Esophagus muscularis mucosa (tissue), 4 donors: ENCODE measurements at regions not wholly inside any gene's neighbourhood (a gene's known extent, or its start where the extent isn't known, plus 50 kb on each side); places are given as distances from the start of the nearest gene placed in this dataset.

Experiments used
- DNase-seq: peaks from one replicate; pipeline ENCODE4 v3.0.0-alpha.2; 2017; ENCODE audit errors: extremely low spot score
- H3K27ac ChIP-seq, 4 donors: fragments of 200-600 bp; sonication (generic); replicated peaks in 1 of 4; 1 replicate in 3 of 4; 2 replicates in 1 of 4; pipeline ENCODE4 v1.5.1; 2016 to 2019; ENCODE audit warnings: mild to moderate bottlenecking in 1 of 4
- H3K27me3 ChIP-seq, 4 donors: fragments of 200-600 bp; sonication (generic); one replicate each; pipeline versions ENCODE4 v1.5.1 to v1.6.0; 2016 to 2019
- H3K36me3 ChIP-seq, 4 donors: fragments of 200-600 bp; sonication (generic); one replicate each; pipeline ENCODE4 v1.5.1; 2016 to 2019
- H3K4me1 ChIP-seq, 4 donors: fragments of 200-600 bp; sonication (generic); one replicate each; pipeline ENCODE4 v1.5.1; 2016 to 2019
- H3K4me3 ChIP-seq, 4 donors: fragments of 200-600 bp; sonication (generic); 1 replicate in 2 of 4; 2 replicates in 2 of 4; pipeline ENCODE4 v1.5.1; 2016 to 2019; ENCODE audit warnings: mild to moderate bottlenecking in 4 of 4, moderate library complexity in 1 of 4
- H3K9me3 ChIP-seq, 4 donors: fragments of 200-600 bp; sonication (generic); 1 replicate in 3 of 4; 2 replicates in 1 of 4; pipeline ENCODE4 v1.5.1; 2016 to 2019
- CTCF ChIP-seq, 3 experiments: fragments of 200-600 bp in 2 of 3; fragments of 450-650 bp in 1 of 3; sonication (generic) in 2 of 3; IDR thresholded peaks; one replicate each; pipeline ENCODE4 v1.5.1; 2017 to 2019; ENCODE audit warnings: antibody characterized with exemption in 3 of 3, mild to moderate bottlenecking in 2 of 3, moderate library complexity in 1 of 3
- EP300 ChIP-seq: sonication (generic); formaldehyde crosslinking; IDR thresholded peaks from one replicate; pipeline ENCODE4 v1.6.1; 2017; ENCODE audit warnings: antibody characterized with exemption
- POLR2A ChIP-seq: fragments of 450-650 bp; IDR thresholded peaks from one replicate; pipeline ENCODE4 v1.6.1; 2017; ENCODE audit warnings: antibody characterized with exemption, moderate library complexity, mild to moderate bottlenecking, low read depth
- POLR2AphosphoS5 ChIP-seq, 2 donors: sonication (generic); formaldehyde crosslinking; IDR thresholded peaks; one replicate each; pipeline ENCODE4 v1.6.1; 2017; ENCODE audit warnings: antibody characterized with exemption in 2 of 2
- WGBS: methylation state at CpG from one replicate; pipeline ENCODE4 v1.1.5; 2018; 5-methylcytosine and 5-hydroxymethylcytosine counted together
- intact Hi-C: fragments of 100-400 bp; cut with DNase I; formaldehyde crosslinking; loops from one replicate; pipeline ENCODE4 v1.15.1; 2023

- DNase-seq, result no peak
- intact Hi-C loops, result no loop called here
- no peaks in the 10 kb centered on the region for H3K36me3 ChIP-seq
- H3K9me3 ChIP-seq, result no peaks in the 10 kb centered on the region
- 61% methylated on average over 3 of the region's 3 CpGs for WGBS
- no peak overlapping the region for H3K27ac ChIP-seq
- H3K4me1 ChIP-seq, result peaks cover 0 to 13% (median 0%) of the 10 kb centered on the region in 4 donors
- H3K4me3 ChIP-seq, result no peak overlapping the region
- H3K27me3 ChIP-seq, result no peaks in the 10 kb centered on the region
- TF ChIP-seq POLR2A, result no peak
- TF ChIP-seq CTCF (IDR thresholded peaks at IDR 0.05), result no peak
- no peak for TF ChIP-seq EP300
Observed at GRCh38 chr2:199583676-199584075, 125.9 kb upstream of the SATB2 start.

- no peaks in the 10 kb centered on the region for H3K9me3 ChIP-seq
- no peaks in the 10 kb centered on the region for H3K27me3 ChIP-seq
- TF ChIP-seq CTCF (IDR thresholded peaks at IDR 0.05), result no peak
- no peak for TF ChIP-seq EP300
- no peak for TF ChIP-seq POLR2AphosphoS5 (IDR thresholded peaks at IDR 0.05)
- TF ChIP-seq POLR2A, result no peak
- H3K4me3 ChIP-seq, result peak overlapping the region; percentile 39 to 50 (median 40)
- no peaks in the 10 kb centered on the region for H3K36me3 ChIP-seq
- H3K4me1 ChIP-seq, result peaks cover 0 to 13% (median 0%) of the 10 kb centered on the region in 4 donors
- intact Hi-C loops, result no loop called here
- H3K27ac ChIP-seq, result no peak overlapping the region
- DNase-seq, result no peak
- WGBS, result 33% methylated on average over 9 of the region's 9 CpGs
Observed at GRCh38 chr2:199581935-199582360, 124.2 kb upstream of the SATB2 start.

- intact Hi-C loops, result no loop called here
- TF ChIP-seq CTCF (IDR thresholded peaks at IDR 0.05) (no peak), POLR2A (no peak), EP300 (no peak), POLR2AphosphoS5 (IDR thresholded peaks at IDR 0.05) (no peak)
- no peaks in the 10 kb centered on the region for H3K9me3 ChIP-seq
- WGBS, result 52% methylated on average over 4 of the region's 4 CpGs
- no peak for DNase-seq
- H3K4me1 ChIP-seq, result peaks cover 0 to 13% (median 0%) of the 10 kb centered on the region in 4 donors
- no peaks in the 10 kb centered on the region for H3K27me3 ChIP-seq
- H3K27ac ChIP-seq, result no peak overlapping the region
- no peaks in the 10 kb centered on the region for H3K36me3 ChIP-seq
- peak overlapping the region; percentile 39 to 50 (median 40) for H3K4me3 ChIP-seq
Observed at GRCh38 chr2:199581408-199581807, 123.7 kb upstream of the SATB2 start.

GRCh38 chr2:199575416-199575815, 117.7 kb upstream of the SATB2 start:
- H3K36me3 ChIP-seq, result no peaks in the 10 kb centered on the region
- TF ChIP-seq CTCF (IDR thresholded peaks at IDR 0.05) (no peak), POLR2AphosphoS5 (IDR thresholded peaks at IDR 0.05) (no peak), EP300 (no peak), POLR2A (no peak)
- intact Hi-C loops, result no loop called here
- H3K4me3 ChIP-seq, result no peak overlapping the region
- WGBS, result 30% methylated on average over 2 of the region's 2 CpGs
- H3K9me3 ChIP-seq, result no peaks in the 10 kb centered on the region
- H3K27me3 ChIP-seq, result no peaks in the 10 kb centered on the region
- DNase-seq, result no peak
- no peaks in the 10 kb centered on the region for H3K4me1 ChIP-seq
- no peak overlapping the region for H3K27ac ChIP-seq

GRCh38 chr2:199572571-199572970, 114.8 kb upstream of the SATB2 start:
- H3K27me3 ChIP-seq, result no peaks in the 10 kb centered on the region
- H3K27ac ChIP-seq, result no peak overlapping the region
- no peaks in the 10 kb centered on the region for H3K4me1 ChIP-seq
- intact Hi-C loops, result no loop called here
- TF ChIP-seq EP300 (no peak), CTCF (IDR thresholded peaks at IDR 0.05) (no peak), POLR2AphosphoS5 (IDR thresholded peaks at IDR 0.05) (no peak), POLR2A (no peak)
- no peak overlapping the region for H3K4me3 ChIP-seq
- H3K9me3 ChIP-seq, result no peaks in the 10 kb centered on the region
- no peak for DNase-seq
- 86% methylated on average over 1 of the region's 1 CpG for WGBS
- H3K36me3 ChIP-seq, result no peaks in the 10 kb centered on the region
